HCT116 (cell line): ENCODE measurements at regions not wholly inside any gene's neighbourhood (a gene's known extent, or its start where the extent isn't known, plus 50 kb on each side); places are given as distances from the start of the nearest gene placed in this dataset.

Source experiments
- CEBPB ChIP-seq: IDR thresholded peaks from 2 replicates; pipeline ENCODE4 v1.6.1; 2012; ENCODE audit warnings: low read depth
- EGR1 ChIP-seq: IDR thresholded peaks from 2 replicates; pipeline ENCODE4 v1.6.1; 2012; ENCODE audit warnings: low read depth
- EZH2phosphoT487 ChIP-seq: fragments of 200-600 bp; IDR thresholded peaks from 2 replicates; pipeline ENCODE4 v1.6.1; 2018; ENCODE audit warnings: antibody characterized with exemption, borderline replicate concordance
- JUND ChIP-seq: IDR thresholded peaks from 2 replicates; pipeline ENCODE4 v1.6.1; 2012
- POLR2A ChIP-seq: IDR thresholded peaks from 2 replicates; pipeline ENCODE4 v1.7.0; 2011; ENCODE audit warnings: borderline replicate concordance; ENCODE audit not compliant: insufficient read depth, insufficient read length; ENCODE audit errors: extremely low read depth
- SP1 ChIP-seq: IDR thresholded peaks from 2 replicates; pipeline ENCODE4 v1.6.1; 2012; ENCODE audit warnings: low read depth
- TCF7L2 ChIP-seq: IDR thresholded peaks from 2 replicates; pipeline ENCODE4 v1.7.0; 2011; ENCODE audit warnings: borderline replicate concordance, inconsistent platforms; ENCODE audit not compliant: insufficient read depth, insufficient read length; ENCODE audit errors: extremely low read depth
- ZNF274 ChIP-seq: fragments of 200-500 bp; sonication (Bioruptor generic); IDR thresholded peaks from 2 replicates; pipeline ENCODE4 v1.6.1; 2014; ENCODE audit warnings: mild to moderate bottlenecking, low read depth, low read length, inconsistent platforms
- TF ChIP-seq, protein P1 (sequence below), 3 experiments: fragments of 200-600 bp in 1 of 3; sonication (generic) in 1 of 3; IDR thresholded peaks in 2 of 3; conservative IDR thresholded peaks in 1 of 3; 2 replicates each; pipeline ENCODE4 v1.5.1; 2012 to 2017; ENCODE audit warnings: low read depth in 2 of 3, low read length in 2 of 3, antibody characterized with exemption in 1 of 3, borderline replicate concordance in 1 of 3, control low read depth in 1 of 3, mild to moderate bottlenecking in 1 of 3, mixed read lengths in 1 of 3, mixed run types in 1 of 3, moderate library complexity in 1 of 3; ENCODE audit not compliant: insufficient read depth in 1 of 3
- TF ChIP-seq, protein P2 (sequence below): IDR thresholded peaks from 2 replicates; pipeline ENCODE4 v1.6.1; 2012
- TF ChIP-seq, protein P3 (sequence below): IDR thresholded peaks from 2 replicates; pipeline ENCODE4 v1.6.1; 2012; ENCODE audit warnings: low read depth

DNA sequence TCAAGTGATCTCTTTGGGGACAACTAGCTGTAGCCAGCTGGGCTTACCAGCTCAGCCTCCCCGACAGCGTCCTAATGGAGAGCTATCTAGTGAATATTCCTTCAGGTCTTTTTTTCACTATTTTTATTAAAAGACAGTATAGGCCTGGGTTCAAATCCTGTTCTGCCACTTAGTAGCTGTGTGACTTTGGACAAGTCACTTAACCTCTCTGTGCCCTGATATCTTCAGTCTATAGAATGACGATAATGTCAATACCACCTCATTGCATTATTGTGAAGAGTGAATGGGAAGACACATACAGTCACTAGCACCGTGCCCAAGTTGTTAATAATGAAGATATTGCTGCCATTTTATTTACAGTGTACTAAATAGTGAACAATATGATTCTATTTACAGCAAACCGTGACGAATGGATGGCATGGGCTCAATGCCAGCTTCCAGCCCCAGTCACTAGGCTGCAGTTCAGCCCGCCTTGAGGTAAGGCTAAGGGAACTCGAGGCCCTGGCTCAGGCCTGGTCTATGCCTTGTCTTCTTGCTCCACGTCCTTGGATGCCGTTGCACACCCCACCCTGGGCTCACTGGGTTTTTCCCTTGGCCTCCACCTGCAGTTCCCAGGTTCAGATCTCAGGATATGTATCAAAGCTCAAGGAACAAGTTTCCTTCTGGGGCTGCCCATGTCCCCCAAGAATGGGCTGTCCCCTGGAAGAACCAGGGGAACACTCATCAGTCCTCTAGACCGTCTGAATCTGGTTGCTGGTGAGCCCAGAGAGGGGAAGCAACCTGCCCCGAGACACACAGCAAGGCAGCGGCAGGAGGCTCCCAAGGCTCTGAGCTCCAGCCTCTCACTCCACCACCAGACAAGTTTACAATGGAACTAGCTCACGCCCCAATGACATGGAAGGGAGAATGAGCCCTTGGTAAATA is 95.4 kb upstream of the TNRC6C start:
- TF ChIP-seq, protein P1, sequence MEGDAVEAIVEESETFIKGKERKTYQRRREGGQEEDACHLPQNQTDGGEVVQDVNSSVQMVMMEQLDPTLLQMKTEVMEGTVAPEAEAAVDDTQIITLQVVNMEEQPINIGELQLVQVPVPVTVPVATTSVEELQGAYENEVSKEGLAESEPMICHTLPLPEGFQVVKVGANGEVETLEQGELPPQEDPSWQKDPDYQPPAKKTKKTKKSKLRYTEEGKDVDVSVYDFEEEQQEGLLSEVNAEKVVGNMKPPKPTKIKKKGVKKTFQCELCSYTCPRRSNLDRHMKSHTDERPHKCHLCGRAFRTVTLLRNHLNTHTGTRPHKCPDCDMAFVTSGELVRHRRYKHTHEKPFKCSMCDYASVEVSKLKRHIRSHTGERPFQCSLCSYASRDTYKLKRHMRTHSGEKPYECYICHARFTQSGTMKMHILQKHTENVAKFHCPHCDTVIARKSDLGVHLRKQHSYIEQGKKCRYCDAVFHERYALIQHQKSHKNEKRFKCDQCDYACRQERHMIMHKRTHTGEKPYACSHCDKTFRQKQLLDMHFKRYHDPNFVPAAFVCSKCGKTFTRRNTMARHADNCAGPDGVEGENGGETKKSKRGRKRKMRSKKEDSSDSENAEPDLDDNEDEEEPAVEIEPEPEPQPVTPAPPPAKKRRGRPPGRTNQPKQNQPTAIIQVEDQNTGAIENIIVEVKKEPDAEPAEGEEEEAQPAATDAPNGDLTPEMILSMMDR (IDR thresholded peaks at IDR 0.05 in 2 of 3, conservative IDR thresholded peaks at IDR 0.05 in 1 of 3; ENCODE audit: borderline replicate concordance in 1 of 3, insufficient read depth in 1 of 3, low read depth in 2 of 3, low read length in 2 of 3), result no peak
- TF ChIP-seq SP1 (no peak), EZH2phosphoT487 (no peak), POLR2A (no peak), CEBPB (no peak), ZNF274 (no peak), JUND (no peak), TCF7L2 (no peak), EGR1 (no peak)
- TF ChIP-seq, protein P2, sequence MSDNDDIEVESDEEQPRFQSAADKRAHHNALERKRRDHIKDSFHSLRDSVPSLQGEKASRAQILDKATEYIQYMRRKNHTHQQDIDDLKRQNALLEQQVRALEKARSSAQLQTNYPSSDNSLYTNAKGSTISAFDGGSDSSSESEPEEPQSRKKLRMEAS, result no peak
- TF ChIP-seq, protein P3, sequence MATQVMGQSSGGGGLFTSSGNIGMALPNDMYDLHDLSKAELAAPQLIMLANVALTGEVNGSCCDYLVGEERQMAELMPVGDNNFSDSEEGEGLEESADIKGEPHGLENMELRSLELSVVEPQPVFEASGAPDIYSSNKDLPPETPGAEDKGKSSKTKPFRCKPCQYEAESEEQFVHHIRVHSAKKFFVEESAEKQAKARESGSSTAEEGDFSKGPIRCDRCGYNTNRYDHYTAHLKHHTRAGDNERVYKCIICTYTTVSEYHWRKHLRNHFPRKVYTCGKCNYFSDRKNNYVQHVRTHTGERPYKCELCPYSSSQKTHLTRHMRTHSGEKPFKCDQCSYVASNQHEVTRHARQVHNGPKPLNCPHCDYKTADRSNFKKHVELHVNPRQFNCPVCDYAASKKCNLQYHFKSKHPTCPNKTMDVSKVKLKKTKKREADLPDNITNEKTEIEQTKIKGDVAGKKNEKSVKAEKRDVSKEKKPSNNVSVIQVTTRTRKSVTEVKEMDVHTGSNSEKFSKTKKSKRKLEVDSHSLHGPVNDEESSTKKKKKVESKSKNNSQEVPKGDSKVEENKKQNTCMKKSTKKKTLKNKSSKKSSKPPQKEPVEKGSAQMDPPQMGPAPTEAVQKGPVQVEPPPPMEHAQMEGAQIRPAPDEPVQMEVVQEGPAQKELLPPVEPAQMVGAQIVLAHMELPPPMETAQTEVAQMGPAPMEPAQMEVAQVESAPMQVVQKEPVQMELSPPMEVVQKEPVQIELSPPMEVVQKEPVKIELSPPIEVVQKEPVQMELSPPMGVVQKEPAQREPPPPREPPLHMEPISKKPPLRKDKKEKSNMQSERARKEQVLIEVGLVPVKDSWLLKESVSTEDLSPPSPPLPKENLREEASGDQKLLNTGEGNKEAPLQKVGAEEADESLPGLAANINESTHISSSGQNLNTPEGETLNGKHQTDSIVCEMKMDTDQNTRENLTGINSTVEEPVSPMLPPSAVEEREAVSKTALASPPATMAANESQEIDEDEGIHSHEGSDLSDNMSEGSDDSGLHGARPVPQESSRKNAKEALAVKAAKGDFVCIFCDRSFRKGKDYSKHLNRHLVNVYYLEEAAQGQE, result no peak
